ENCODE measurements at regions not wholly inside any gene's neighbourhood (a gene's known extent, or its start where the extent isn't known, plus 50 kb on each side); places are given as distances from the start of the nearest gene placed in this dataset.

DNA sequence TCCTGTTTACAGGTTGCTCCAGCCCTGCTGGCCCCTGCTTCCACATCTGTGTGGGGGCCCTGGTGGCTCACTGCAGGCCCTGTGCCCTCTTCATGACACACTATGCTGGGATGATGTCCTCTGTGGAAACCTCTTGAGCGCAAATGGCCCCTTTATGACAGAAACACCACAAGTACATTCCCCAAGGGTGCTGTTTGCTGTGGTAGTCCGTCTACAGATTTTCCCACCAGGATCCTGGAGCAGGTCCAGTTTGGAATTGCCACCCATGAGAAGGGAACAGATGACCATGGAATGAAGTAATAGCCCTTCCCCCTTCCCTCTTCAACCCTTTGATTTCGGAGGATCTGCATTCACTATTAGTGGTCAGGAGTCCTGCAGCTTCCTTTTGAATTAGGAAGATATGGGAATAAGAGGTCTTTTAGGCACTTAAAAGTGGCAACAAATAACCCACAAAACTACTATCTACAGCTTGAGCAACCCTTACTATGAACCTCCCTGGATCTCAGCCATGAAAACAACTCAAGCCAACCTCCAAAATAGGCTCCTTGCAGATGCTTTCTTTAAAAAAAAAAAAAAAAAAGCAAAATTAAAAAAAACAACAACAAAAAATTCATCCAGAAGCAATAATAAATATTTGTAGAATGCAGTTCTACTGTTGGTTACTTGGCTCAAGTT lies 121.9 kb upstream of the TSPAN2 start:
- Histone ChIP-seq H3K18ac (ENCODE audit: low read depth, low read length) (no peak overlapping the region), H2BK15ac (ENCODE audit: low read depth, low read length) (no peak overlapping the region), H2AK9ac (replicated peaks; ENCODE audit: low read depth, low read length, poor library complexity) (no peak overlapping the region), H2AK5ac (ENCODE audit: low read depth, low read length) (no peak overlapping the region), H3K27me3 (ENCODE audit: control insufficient read depth, insufficient read depth, low read length) (no peaks in the 10 kb centered on the region), H3K23ac (ENCODE audit: low read depth, low read length) (no peak overlapping the region), H3K4me1 (ENCODE audit: control insufficient read depth, insufficient read depth, low read length) (peaks cover 2% of the 10 kb centered on the region; the same call in 1 of the 2 replicates), H4K5ac (ENCODE audit: low read depth, low read length) (no peak overlapping the region), H3K56ac (ENCODE audit: extremely low read depth, insufficient read depth, low read length) (no peak overlapping the region), H4K91ac (ENCODE audit: insufficient read depth, low read depth, low read length) (no peak overlapping the region), H2AFZ (replicated peaks; ENCODE audit: low read length, poor library complexity) (no peak overlapping the region), H3K79me1 (ENCODE audit: low read depth in 1 of 2, low read length in 2 of 2) (no peaks in the 10 kb centered on the region), H3K9me3 (ENCODE audit: control insufficient read depth, insufficient read depth, low read length) (no peaks in the 10 kb centered on the region), H2BK5ac (ENCODE audit: low read depth, low read length, poor library complexity, severe bottlenecking) (no peak overlapping the region), H2BK20ac (ENCODE audit: low read depth, low read length) (no peak overlapping the region), H2BK120ac (ENCODE audit: low read depth, low read length) (no peak overlapping the region), H3K4me2 (ENCODE audit: low read depth, low read length) (no peak overlapping the region), H3K27ac (ENCODE audit: insufficient read depth, low read length) (no peak overlapping the region), H4K8ac (ENCODE audit: low read depth in 2 of 2, low read length in 2 of 2) (no peak overlapping the region), H3K9me1 (ENCODE audit: insufficient read depth, low read length) (no peaks in the 10 kb centered on the region), H3K4me3 (ENCODE audit: insufficient read depth, low read depth, low read length) (no peak overlapping the region), H3K4ac (ENCODE audit: low read depth, low read length) (no peak overlapping the region), H3K36me3 (ENCODE audit: control insufficient read depth, insufficient read depth, low read length) (no peaks in the 10 kb centered on the region), H3K9ac (ENCODE audit: low read depth, low read length) (no peak overlapping the region), H3K14ac (replicated peaks; ENCODE audit: low read depth, low read length) (no peak overlapping the region), H4K20me1 (ENCODE audit: insufficient read depth, low read length) (no peaks in the 10 kb centered on the region)
- WGBS, 2 experiments (ENCODE audit: extremely low coverage in 2 of 2, insufficient read length in 1 of 2) = 100% methylated on average over 1 of the region's 3 CpGs; no CpG with 5 or more reads in 1 of the 2 experiments
- DNase-seq = no peak
- in situ Hi-C loops (cut with MboI; ENCODE audit: low sequenced_read_pairs) = no loop called here
- dilution Hi-C loops (cut with HindIII; ENCODE audit: low sequenced_read_pairs, unreplicated experiment) = no loop called here
- intact Hi-C loops (cut with micrococcal nuclease) = no loop called here
- no peak for ATAC-seq (ENCODE audit: low read depth)
- ChIA-PET POLR2A (ENCODE audit: unreplicated experiment) (no interaction called here), CTCF (no interaction called here)
- TF ChIP-seq MAZ (IDR thresholded peaks at IDR 0.05; ENCODE audit: borderline replicate concordance, low read depth, low read length) = no peak
- TF ChIP-seq CHD1 (IDR thresholded peaks at IDR 0.05; ENCODE audit: low read depth, low read length) = no peak
- TF ChIP-seq MXI1 (IDR thresholded peaks at IDR 0.05; ENCODE audit: borderline replicate concordance, low read depth, low read length) = no peak
- no peak for TF ChIP-seq BHLHE40 (IDR thresholded peaks at IDR 0.05; ENCODE audit: low read depth, low read length)
- TF ChIP-seq SMC3 (IDR thresholded peaks at IDR 0.05; ENCODE audit: low read depth, low read length) = no peak
- no peak for TF ChIP-seq RAD21 (IDR thresholded peaks at IDR 0.05; ENCODE audit: low read length)
- no TSS peak for BruUV-seq (replicated peaks)
